ENCODE measurements at regions not wholly inside any gene's neighbourhood (a gene's known extent, or its start where the extent isn't known, plus 50 kb on each side); places are given as distances from the start of the nearest gene placed in this dataset.

DNA sequence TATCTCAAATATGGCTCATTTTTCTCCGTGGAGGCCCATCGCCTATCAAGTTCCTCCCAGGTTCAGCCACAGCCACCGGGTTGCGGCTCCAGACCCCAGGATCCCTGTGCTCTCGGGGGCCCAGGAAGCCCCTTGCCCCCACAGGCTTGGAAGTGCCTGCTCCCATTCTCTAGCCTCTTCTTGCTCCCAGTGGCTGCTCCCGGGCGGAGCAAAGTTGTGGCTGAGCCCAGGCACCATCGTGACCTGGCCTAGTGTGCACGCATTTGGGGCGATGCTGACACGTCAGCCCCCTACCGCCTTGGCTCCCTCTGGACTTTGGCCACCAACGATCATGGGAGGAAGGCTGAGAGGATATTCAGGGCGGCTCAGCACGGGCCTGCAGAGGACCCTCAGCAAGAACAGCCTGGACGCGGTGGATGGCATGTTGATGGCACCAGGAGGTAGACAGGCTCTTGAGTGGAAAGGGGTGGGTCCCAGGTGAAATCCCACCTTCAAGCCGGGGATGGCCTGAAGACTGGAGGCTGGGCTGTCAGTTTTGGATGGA, 419.4 kb upstream of the AGA start:
- Histone ChIP-seq H2AFZ (replicated peaks; ENCODE audit: low read length, poor library complexity) (no peak overlapping the region), H4K20me1 (ENCODE audit: insufficient read depth, low read length) (no peaks in the 10 kb centered on the region), H3K4ac (ENCODE audit: low read depth, low read length) (no peak overlapping the region), H4K91ac (ENCODE audit: insufficient read depth, low read depth, low read length) (no peak overlapping the region), H2BK120ac (ENCODE audit: low read depth, low read length) (no peak overlapping the region), H3K9ac (ENCODE audit: low read depth, low read length) (no peak overlapping the region), H3K4me2 (ENCODE audit: low read depth, low read length) (no peak overlapping the region), H3K14ac (replicated peaks; ENCODE audit: low read depth, low read length) (no peak overlapping the region), H3K4me3 (ENCODE audit: insufficient read depth, low read depth, low read length) (no peak overlapping the region), H3K18ac (ENCODE audit: low read depth, low read length) (no peak overlapping the region), H2BK15ac (ENCODE audit: low read depth, low read length) (no peak overlapping the region), H4K5ac (ENCODE audit: low read depth, low read length) (no peak overlapping the region), H3K36me3 (ENCODE audit: control insufficient read depth, insufficient read depth, low read length) (no peaks in the 10 kb centered on the region), H2BK20ac (ENCODE audit: low read depth, low read length) (no peak overlapping the region), H3K27me3 (ENCODE audit: control insufficient read depth, insufficient read depth, low read length) (no peaks in the 10 kb centered on the region), H3K23ac (ENCODE audit: low read depth, low read length) (no peak overlapping the region), H3K79me1 (ENCODE audit: low read depth in 1 of 2, low read length in 2 of 2) (no peaks in the 10 kb centered on the region), H2AK5ac (ENCODE audit: low read depth, low read length) (no peak overlapping the region), H3K9me3 (ENCODE audit: control insufficient read depth, insufficient read depth, low read length) (no peaks in the 10 kb centered on the region), H3K56ac (ENCODE audit: extremely low read depth, insufficient read depth, low read length) (no peak overlapping the region), H2BK5ac (ENCODE audit: low read depth, low read length, poor library complexity, severe bottlenecking) (no peak overlapping the region), H3K4me1 (ENCODE audit: control insufficient read depth, insufficient read depth, low read length) (no peaks in the 10 kb centered on the region), H3K9me1 (ENCODE audit: insufficient read depth, low read length) (no peaks in the 10 kb centered on the region), H2AK9ac (replicated peaks; ENCODE audit: low read depth, low read length, poor library complexity) (no peak overlapping the region), H4K8ac (ENCODE audit: low read depth in 2 of 2, low read length in 2 of 2) (no peak overlapping the region), H3K27ac (ENCODE audit: insufficient read depth, low read length) (no peak overlapping the region)
- no peak for ATAC-seq (ENCODE audit: low read depth)
- dilution Hi-C loops (cut with HindIII; ENCODE audit: low sequenced_read_pairs, unreplicated experiment), result no loop called here
- ChIA-PET POLR2A (ENCODE audit: unreplicated experiment) (no interaction called here), CTCF (interaction anchor here (0.6 kb wide), 1 partner anchor 30 kb away, joined by 3 read pairs; no protein-coding TSS in a partner anchor)
- in situ Hi-C loops (cut with MboI; ENCODE audit: low sequenced_read_pairs), result no loop called here
- no TSS peak for BruUV-seq (replicated peaks)
- intact Hi-C loops (cut with micrococcal nuclease), result no loop called here
- WGBS, 2 experiments (ENCODE audit: extremely low coverage in 2 of 2, insufficient read length in 1 of 2), result 92% methylated on average over 6 of the region's 18 CpGs; no CpG with 5 or more reads in 1 of the 2 experiments
- TF ChIP-seq BHLHE40 (IDR thresholded peaks at IDR 0.05; ENCODE audit: low read depth, low read length) (no peak), RAD21 (IDR thresholded peaks at IDR 0.05; ENCODE audit: low read length) (no peak), CTCF (conservative IDR thresholded peaks at IDR 0.05; ENCODE audit: low read depth, low read length) (no peak), RFX5 (IDR thresholded peaks at IDR 0.05; ENCODE audit: low read depth, low read length) (no peak), MXI1 (IDR thresholded peaks at IDR 0.05; ENCODE audit: borderline replicate concordance, low read depth, low read length) (no peak), NFE2L2 (IDR thresholded peaks at IDR 0.05; ENCODE audit: low read depth, low read length) (no peak)
- no peak for DNase-seq

All from IMR-90 (cell line).